Sigmoid colon (tissue), 3 donors: ENCODE measurements at regions not wholly inside any gene's neighbourhood (a gene's known extent, or its start where the extent isn't known, plus 50 kb on each side); places are given as distances from the start of the nearest gene placed in this dataset.

Experiments
- CTCF ChIP-seq, 4 experiments: fragments of 450-650 bp in 3 of 4; fragments of 200-600 bp in 1 of 4; IDR thresholded peaks; one replicate each; pipeline ENCODE4 v1.5.1; 2016 to 2019; ENCODE audit warnings: antibody characterized with exemption in 4 of 4, mild to moderate bottlenecking in 3 of 4, moderate library complexity in 2 of 4
- POLR2A ChIP-seq, 2 donors: fragments of 450-650 bp; IDR thresholded peaks; one replicate each; pipeline ENCODE4 v1.6.1; 2016; ENCODE audit warnings: antibody characterized with exemption in 2 of 2, mild to moderate bottlenecking in 2 of 2, moderate library complexity in 2 of 2

DNA sequence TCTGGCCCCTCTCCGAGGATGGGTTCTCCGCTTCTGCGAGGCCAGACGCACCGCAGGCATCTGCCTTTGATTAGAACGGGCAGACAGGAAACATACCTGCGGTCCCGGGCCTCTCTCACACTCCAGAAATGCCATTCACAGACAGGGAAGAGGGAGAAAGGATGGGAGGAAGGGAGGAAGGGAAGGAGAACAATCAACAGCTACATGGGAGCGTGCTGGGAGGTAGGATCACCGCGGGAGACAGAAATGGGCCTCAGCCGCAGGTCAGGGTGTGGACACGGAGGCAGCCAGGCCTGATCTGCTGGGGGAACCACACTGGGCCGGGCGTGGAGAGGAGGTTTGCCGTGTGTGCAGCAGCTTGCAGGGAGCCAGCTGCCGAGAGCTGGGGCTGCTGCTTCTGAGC is 90.7 kb upstream of the RGMA start:
- TF ChIP-seq CTCF (IDR thresholded peaks at IDR 0.05): no peak
- no peak for TF ChIP-seq POLR2A (IDR thresholded peaks at IDR 0.05)
